K562 (cell line): ENCODE measurements at regions not wholly inside any gene's neighbourhood (a gene's known extent, or its start where the extent isn't known, plus 50 kb on each side); places are given as distances from the start of the nearest gene placed in this dataset.

Experiments used
- CBFA2T3 ChIP-seq: fragments of 450-650 bp; IDR thresholded peaks from 2 replicates; pipeline ENCODE4 v1.6.1; 2017
- CBX3 ChIP-seq, 2 experiments: IDR thresholded peaks; 1 replicate in 1 of 2; 2 replicates in 1 of 2; pipeline ENCODE4 v1.6.1; 2012; ENCODE audit warnings: inconsistent platforms in 2 of 2, low read length in 2 of 2, borderline replicate concordance in 1 of 2, control low read depth in 1 of 2
- CCAR2 ChIP-seq: fragments of 200-400 bp; formaldehyde crosslinking; IDR thresholded peaks from 2 replicates; pipeline ENCODE4 v1.6.1; 2017; ENCODE audit warnings: mild to moderate bottlenecking, low read depth, low read length
- CCNT2 ChIP-seq: IDR thresholded peaks from 2 replicates; pipeline ENCODE4 v1.6.1; 2011; ENCODE audit warnings: borderline replicate concordance, low read depth, mild to moderate bottlenecking, moderate library complexity, mixed read lengths, low read length; ENCODE audit not compliant: insufficient read length; ENCODE audit errors: extremely low read depth
- CEBPG ChIP-seq, 3 experiments: fragments of 200-800 bp in 1 of 3; sonication (Bioruptor generic) in 1 of 3; sonication (generic) in 1 of 3; formaldehyde crosslinking in 1 of 3; IDR thresholded peaks in 2 of 3; conservative IDR thresholded peaks in 1 of 3; 2 replicates each; pipeline versions ENCODE4 v1.6.1 to v1.8.0; 2016 to 2022; ENCODE audit warnings: missing compliant biosample characterization in 2 of 3, missing genetic modification characterization in 2 of 3, mild to moderate bottlenecking in 1 of 3, missing genetic modification reagents in 1 of 3
- CTBP1 ChIP-seq: fragments of 450-650 bp; IDR thresholded peaks from 2 replicates; pipeline ENCODE4 v1.6.1; 2016; ENCODE audit warnings: borderline replicate concordance
- DNMT1 ChIP-seq: fragments of 450-650 bp; IDR thresholded peaks from 2 replicates; pipeline ENCODE4 v1.6.1; 2016; ENCODE audit warnings: antibody characterized with exemption, mild to moderate bottlenecking
- E2F6 ChIP-seq, 2 experiments: IDR thresholded peaks; 2 replicates each; pipeline ENCODE4 v1.6.1; 2011; ENCODE audit warnings: borderline replicate concordance in 1 of 2, control low read depth in 1 of 2, low read depth in 1 of 2, low read length in 1 of 2, mild to moderate bottlenecking in 1 of 2, mixed read lengths in 1 of 2, moderate library complexity in 1 of 2; ENCODE audit not compliant: insufficient read depth in 1 of 2, insufficient read length in 1 of 2, poor library complexity in 1 of 2, severe bottlenecking in 1 of 2; ENCODE audit errors: extremely low read depth in 1 of 2
- ELF2 ChIP-seq: fragments of 250-450 bp; sonication (Bioruptor Pico); IDR thresholded peaks from 2 replicates; pipeline ENCODE4 v1.5.0; 2021; ENCODE audit warnings: mild to moderate bottlenecking
- FOXK1 ChIP-seq: sonication (generic); formaldehyde crosslinking; IDR thresholded peaks from 2 replicates; pipeline ENCODE4 v1.8.0; 2022; ENCODE audit warnings: missing genetic modification reagents, mild to moderate bottlenecking, borderline replicate concordance
- MYC ChIP-seq, 2 experiments: fragments of 250-450 bp in 1 of 2; sonication (Bioruptor Pico) in 1 of 2; IDR thresholded peaks; 2 replicates each; pipeline versions ENCODE4 v1.5.1 to v1.6.1; 2012 to 2021; ENCODE audit warnings: low read depth in 2 of 2, borderline replicate concordance in 1 of 2, improper control_type of control experiment in 1 of 2, low read length in 1 of 2, mild to moderate bottlenecking in 1 of 2, moderate library complexity in 1 of 2
- NR4A1 ChIP-seq, 2 experiments: fragments of 250-450 bp in 1 of 2; fragments of 450-650 bp in 1 of 2; sonication (Bioruptor Pico) in 1 of 2; IDR thresholded peaks; 2 replicates each; pipeline versions ENCODE4 v1.4.0 to v1.6.1; 2016 to 2020; ENCODE audit warnings: mild to moderate bottlenecking in 2 of 2, missing compliant biosample characterization in 1 of 2, missing genetic modification characterization in 1 of 2, moderate library complexity in 1 of 2
- SMAD1 ChIP-seq: fragments of 150-350 bp; IDR thresholded peaks from 2 replicates; pipeline ENCODE4 v1.6.1; 2014; ENCODE audit warnings: low read length, low read depth; ENCODE audit not compliant: partially characterized antibody
- TRIM24 ChIP-seq, 2 experiments: fragments of 450-650 bp; IDR thresholded peaks; 2 replicates each; pipeline ENCODE4 v1.6.1; 2016
- YBX1 ChIP-seq: fragments of 450-650 bp; IDR thresholded peaks from 2 replicates; pipeline ENCODE4 v1.7.1; 2016; ENCODE audit warnings: mild to moderate bottlenecking
- ZNF24 ChIP-seq: fragments of 450-650 bp; IDR thresholded peaks from 2 replicates; pipeline ENCODE4 v1.6.1; 2016
- ZNF274 ChIP-seq: IDR thresholded peaks from 2 replicates; pipeline ENCODE4 v1.6.1; 2011; ENCODE audit warnings: low read depth, mild to moderate bottlenecking, low read length, moderate library complexity, borderline replicate concordance
- ZNF444 ChIP-seq: fragments of 250-450 bp; sonication (Bioruptor Pico); IDR thresholded peaks from 2 replicates; pipeline ENCODE4 v1.4.0; 2020; ENCODE audit warnings: mild to moderate bottlenecking, moderate library complexity
- TF ChIP-seq, protein P1 (sequence below): fragments of 450-650 bp; IDR thresholded peaks from 2 replicates; pipeline ENCODE4 v1.6.1; 2016; ENCODE audit warnings: missing biosample characterization, missing genetic modification characterization
- TF ChIP-seq, protein P2 (sequence below): sonication (generic); formaldehyde crosslinking; IDR thresholded peaks from 2 replicates; pipeline ENCODE4 v1.8.0; 2023; ENCODE audit warnings: mild to moderate bottlenecking, missing genetic modification reagents

- peak; percentile 94 for TF ChIP-seq CTBP1
- peak; percentile 97 for TF ChIP-seq CBFA2T3
- TF ChIP-seq NR4A1 (CRISPR knock-in tag; IDR thresholded peaks at IDR 0.05), result no peak
- no peak for TF ChIP-seq NR4A1 (tag; IDR thresholded peaks at IDR 0.05)
- TF ChIP-seq MYC (IDR thresholded peaks at IDR 0.05; ENCODE audit: low read depth, low read length), result peak; percentile 37; the same call in 1 of the 2 replicates
- TF ChIP-seq MYC (CRISPR knock-in tag; IDR thresholded peaks at IDR 0.05; ENCODE audit: borderline replicate concordance, low read depth), result no peak
- peak; percentile 73 for TF ChIP-seq CEBPG (CRISPR knock-in tag; IDR thresholded peaks at IDR 0.05)
- TF ChIP-seq CEBPG (tag; conservative IDR thresholded peaks at IDR 0.05 in 1 of 2, IDR thresholded peaks at IDR 0.05 in 1 of 2), result peak in 1 of 2 experiments; percentile 84; a peak in 2 of 4 replicates
- TF ChIP-seq TRIM24 (IDR thresholded peaks at IDR 0.05), result peak; percentile 100
- TF ChIP-seq, protein P1, sequence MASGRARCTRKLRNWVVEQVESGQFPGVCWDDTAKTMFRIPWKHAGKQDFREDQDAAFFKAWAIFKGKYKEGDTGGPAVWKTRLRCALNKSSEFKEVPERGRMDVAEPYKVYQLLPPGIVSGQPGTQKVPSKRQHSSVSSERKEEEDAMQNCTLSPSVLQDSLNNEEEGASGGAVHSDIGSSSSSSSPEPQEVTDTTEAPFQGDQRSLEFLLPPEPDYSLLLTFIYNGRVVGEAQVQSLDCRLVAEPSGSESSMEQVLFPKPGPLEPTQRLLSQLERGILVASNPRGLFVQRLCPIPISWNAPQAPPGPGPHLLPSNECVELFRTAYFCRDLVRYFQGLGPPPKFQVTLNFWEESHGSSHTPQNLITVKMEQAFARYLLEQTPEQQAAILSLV (tag), result peak; percentile 23; the same call in 1 of the 2 replicates
- no peak for TF ChIP-seq FOXK1 (CRISPR knock-in tag)
- peak; percentile 62 for TF ChIP-seq CCNT2
- TF ChIP-seq, protein P2, sequence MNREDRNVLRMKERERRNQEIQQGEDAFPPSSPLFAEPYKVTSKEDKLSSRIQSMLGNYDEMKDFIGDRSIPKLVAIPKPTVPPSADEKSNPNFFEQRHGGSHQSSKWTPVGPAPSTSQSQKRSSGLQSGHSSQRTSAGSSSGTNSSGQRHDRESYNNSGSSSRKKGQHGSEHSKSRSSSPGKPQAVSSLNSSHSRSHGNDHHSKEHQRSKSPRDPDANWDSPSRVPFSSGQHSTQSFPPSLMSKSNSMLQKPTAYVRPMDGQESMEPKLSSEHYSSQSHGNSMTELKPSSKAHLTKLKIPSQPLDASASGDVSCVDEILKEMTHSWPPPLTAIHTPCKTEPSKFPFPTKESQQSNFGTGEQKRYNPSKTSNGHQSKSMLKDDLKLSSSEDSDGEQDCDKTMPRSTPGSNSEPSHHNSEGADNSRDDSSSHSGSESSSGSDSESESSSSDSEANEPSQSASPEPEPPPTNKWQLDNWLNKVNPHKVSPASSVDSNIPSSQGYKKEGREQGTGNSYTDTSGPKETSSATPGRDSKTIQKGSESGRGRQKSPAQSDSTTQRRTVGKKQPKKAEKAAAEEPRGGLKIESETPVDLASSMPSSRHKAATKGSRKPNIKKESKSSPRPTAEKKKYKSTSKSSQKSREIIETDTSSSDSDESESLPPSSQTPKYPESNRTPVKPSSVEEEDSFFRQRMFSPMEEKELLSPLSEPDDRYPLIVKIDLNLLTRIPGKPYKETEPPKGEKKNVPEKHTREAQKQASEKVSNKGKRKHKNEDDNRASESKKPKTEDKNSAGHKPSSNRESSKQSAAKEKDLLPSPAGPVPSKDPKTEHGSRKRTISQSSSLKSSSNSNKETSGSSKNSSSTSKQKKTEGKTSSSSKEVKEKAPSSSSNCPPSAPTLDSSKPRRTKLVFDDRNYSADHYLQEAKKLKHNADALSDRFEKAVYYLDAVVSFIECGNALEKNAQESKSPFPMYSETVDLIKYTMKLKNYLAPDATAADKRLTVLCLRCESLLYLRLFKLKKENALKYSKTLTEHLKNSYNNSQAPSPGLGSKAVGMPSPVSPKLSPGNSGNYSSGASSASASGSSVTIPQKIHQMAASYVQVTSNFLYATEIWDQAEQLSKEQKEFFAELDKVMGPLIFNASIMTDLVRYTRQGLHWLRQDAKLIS (CRISPR knock-in tag), result 0 out of 2 replicates have a peak, but pooled peaks have one; percentile 30
- no peak for TF ChIP-seq CCAR2
- peak in 1 of 2 experiments; percentile 12; a peak in 1 of 3 replicates for TF ChIP-seq CBX3 (IDR thresholded peaks at IDR 0.05; ENCODE audit: borderline replicate concordance in 1 of 2, low read length in 2 of 2)
- TF ChIP-seq SMAD1, result peak; percentile 59
- no peak for TF ChIP-seq ZNF274
- TF ChIP-seq E2F6 (IDR thresholded peaks at IDR 0.05; ENCODE audit: borderline replicate concordance in 1 of 2, extremely low read depth in 1 of 2, insufficient read depth in 1 of 2, insufficient read length in 1 of 2, low read depth in 1 of 2, low read length in 1 of 2, poor library complexity in 1 of 2, severe bottlenecking in 1 of 2), result peak in 1 of 2 experiments; percentile 48
- no peak for TF ChIP-seq ZNF444 (CRISPR knock-in tag)
- TF ChIP-seq ZNF24, result 0 out of 2 replicates have a peak, but pooled peaks have one; percentile 42
- TF ChIP-seq YBX1, result no peak
- TF ChIP-seq ELF2, result no peak
- no peak for TF ChIP-seq DNMT1
Observed at GRCh38 chr13:110965038-110965754, 50.3 kb upstream of the ANKRD10 start (continued).
